ENCODE measurements at regions not wholly inside any gene's neighbourhood (a gene's known extent, or its start where the extent isn't known, plus 50 kb on each side); places are given as distances from the start of the nearest gene placed in this dataset.
"Not testable (repeated sequence)": the region's sequence is repeated elsewhere in the genome, so short reads cannot be mapped to it uniquely, and the experiment has no call there.

GRCh38 chr12:68532887-68533248, 77.8 kb upstream of the RAP1B start:
- H3K36me3 ChIP-seq (ENCODE audit: control insufficient read depth, insufficient read depth, low read length): no peaks in the 10 kb centered on the region
- H3K27ac ChIP-seq (ENCODE audit: low read depth, low read length): no peak overlapping the region
- peaks cover 6% of the 10 kb centered on the region for H3K4me1 ChIP-seq (ENCODE audit: control insufficient read depth, insufficient read depth, low read length)
- no peak overlapping the region for H3K4me3 ChIP-seq (ENCODE audit: low read length)
- no peaks in the 10 kb centered on the region for H3K27me3 ChIP-seq (ENCODE audit: control insufficient read depth, insufficient read depth, low read length)
- H3K9ac ChIP-seq (ENCODE audit: low read length): no peak overlapping the region

DNA sequence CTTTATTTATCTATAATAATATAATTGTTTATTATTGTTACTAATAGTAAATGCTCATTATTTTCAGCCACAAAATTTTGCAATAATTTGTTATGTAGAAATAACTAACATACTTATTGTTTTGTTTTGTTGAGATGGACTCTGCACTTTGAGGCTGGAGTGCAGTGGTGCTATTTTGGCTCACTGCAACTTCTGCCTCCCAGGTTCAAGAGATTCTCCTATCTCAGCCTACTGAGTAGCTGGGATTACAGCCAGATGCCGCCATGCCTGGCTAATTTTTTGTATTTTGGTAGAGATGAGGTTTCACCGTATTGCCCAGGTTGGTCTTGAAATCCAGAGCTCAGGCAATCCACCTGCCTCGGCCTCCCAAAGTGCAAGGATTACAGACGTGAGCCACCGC, 76.6 kb upstream of the RAP1B start:
- Histone ChIP-seq H3K27me3 (ENCODE audit: control insufficient read depth, insufficient read depth, low read length) (no peaks in the 10 kb centered on the region), H3K9ac (ENCODE audit: low read length) (no peak overlapping the region), H3K27ac (ENCODE audit: low read depth, low read length) (no peak overlapping the region), H3K36me3 (ENCODE audit: control insufficient read depth, insufficient read depth, low read length) (no peaks in the 10 kb centered on the region), H3K4me1 (ENCODE audit: control insufficient read depth, insufficient read depth, low read length) (peaks cover 6% of the 10 kb centered on the region), H3K4me3 (ENCODE audit: low read length) (no peak overlapping the region)

DNA sequence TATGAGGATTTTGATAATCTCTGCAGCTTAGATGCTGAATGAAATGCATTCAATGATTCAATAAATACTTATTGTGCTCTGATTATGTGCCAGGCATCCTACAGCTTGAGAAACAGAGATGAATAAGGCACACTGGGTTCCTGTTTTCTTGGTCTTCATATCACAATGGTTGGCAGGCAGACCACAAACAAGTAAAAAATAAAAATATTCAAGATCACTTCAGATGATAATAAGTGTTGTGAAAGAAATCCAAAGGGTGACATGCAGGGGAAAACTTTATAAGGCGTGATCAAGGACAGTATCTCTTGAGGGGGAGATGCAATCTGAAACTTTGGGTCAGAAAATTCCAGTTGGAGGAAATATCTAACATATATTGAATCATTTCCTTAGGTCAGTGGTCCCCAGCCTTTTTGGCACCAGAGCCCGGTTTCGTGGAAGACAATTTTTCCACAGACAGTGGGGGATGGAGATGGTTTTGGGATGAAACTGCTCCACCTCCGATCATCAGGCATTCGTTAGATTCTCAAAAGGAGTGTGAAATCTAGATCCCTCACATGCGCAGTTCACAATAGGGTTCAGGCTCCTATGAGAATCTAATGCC, 73.7 kb upstream of the RAP1B start:
- H3K4me3 ChIP-seq (ENCODE audit: low read length): no peak overlapping the region
- H3K27ac ChIP-seq (ENCODE audit: low read depth, low read length): no peak overlapping the region
- H3K9ac ChIP-seq (ENCODE audit: low read length): no peak overlapping the region
- no peaks in the 10 kb centered on the region for H3K4me1 ChIP-seq (ENCODE audit: control insufficient read depth, insufficient read depth, low read length)
- H3K36me3 ChIP-seq (ENCODE audit: control insufficient read depth, insufficient read depth, low read length): no peaks in the 10 kb centered on the region
- no peaks in the 10 kb centered on the region for H3K27me3 ChIP-seq (ENCODE audit: control insufficient read depth, insufficient read depth, low read length)

DNA sequence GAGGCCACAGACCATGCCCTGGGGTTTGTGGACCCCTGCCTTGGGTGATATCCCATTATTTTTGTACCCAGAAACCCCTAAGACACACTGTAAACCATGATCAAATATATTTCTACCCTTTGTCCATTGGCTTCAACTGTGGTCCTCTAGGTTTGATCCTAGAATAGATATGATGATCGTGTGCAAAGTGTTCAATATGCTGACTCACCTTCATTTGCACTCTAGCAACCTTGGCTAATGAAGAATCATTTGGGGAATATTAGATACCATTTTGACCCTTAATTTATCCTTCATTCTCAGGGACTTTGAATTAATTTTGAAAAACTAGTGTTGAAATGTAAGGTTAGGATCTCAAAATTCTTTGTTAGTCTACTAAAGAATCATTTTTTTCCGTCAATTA, 73.1 kb upstream of the RAP1B start:
- Histone ChIP-seq H3K27ac (ENCODE audit: low read depth, low read length) (no peak overlapping the region), H3K27me3 (ENCODE audit: control insufficient read depth, insufficient read depth, low read length) (no peaks in the 10 kb centered on the region), H3K4me1 (ENCODE audit: control insufficient read depth, insufficient read depth, low read length) (no peaks in the 10 kb centered on the region), H3K4me3 (ENCODE audit: low read length) (no peak overlapping the region), H3K9ac (ENCODE audit: low read length) (no peak overlapping the region), H3K36me3 (ENCODE audit: control insufficient read depth, insufficient read depth, low read length) (no peaks in the 10 kb centered on the region)

DNA sequence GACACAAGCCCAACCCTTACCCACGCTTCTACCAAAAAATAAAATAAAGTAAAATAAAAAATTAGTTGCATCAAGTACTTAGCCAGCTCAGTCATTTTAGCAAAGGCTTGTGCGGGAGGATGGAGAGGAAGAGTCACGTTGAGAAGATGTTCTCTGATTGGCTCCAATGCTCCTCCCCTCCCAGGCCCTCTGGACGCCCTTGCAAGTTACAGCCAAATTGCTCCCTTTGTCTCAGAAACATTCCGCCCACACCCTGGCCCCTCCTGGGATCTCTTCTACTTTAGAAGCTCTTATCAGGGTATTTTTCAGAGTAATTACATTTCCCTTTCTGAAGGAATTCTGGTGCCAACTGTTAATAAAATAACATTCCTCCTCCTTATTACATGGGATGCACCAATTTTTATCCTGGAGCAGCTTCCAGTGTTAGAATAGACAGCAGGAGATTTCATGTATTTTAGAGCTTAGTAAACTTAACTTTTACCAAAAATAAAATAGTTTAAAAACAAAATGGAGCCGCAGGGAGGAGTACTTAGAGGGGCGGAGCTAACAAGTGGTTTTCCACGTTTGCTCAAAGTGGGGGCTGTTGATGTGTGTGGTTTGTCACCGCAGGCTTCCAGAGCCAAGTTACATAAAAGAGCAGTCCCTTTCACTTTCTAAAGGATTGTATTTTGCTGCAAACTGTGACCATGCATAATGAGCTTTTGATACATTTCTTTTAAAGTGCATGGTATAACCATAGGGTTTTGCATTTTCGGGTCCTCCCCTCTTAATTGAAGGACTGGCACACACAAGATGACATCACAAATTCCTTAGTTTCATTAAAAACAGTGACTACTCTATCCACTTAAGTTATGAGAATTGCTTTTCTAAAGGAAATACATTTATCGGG, 71.7 kb upstream of the RAP1B start:
- Histone ChIP-seq H3K27me3 (ENCODE audit: control insufficient read depth, insufficient read depth, low read length) (no peaks in the 10 kb centered on the region), H3K4me3 (ENCODE audit: low read length) (peak overlapping the region; percentile 47), H3K36me3 (ENCODE audit: control insufficient read depth, insufficient read depth, low read length) (no peaks in the 10 kb centered on the region), H3K9ac (ENCODE audit: low read length) (no peak overlapping the region), H3K27ac (ENCODE audit: low read depth, low read length) (peak overlapping the region; percentile 53), H3K4me1 (ENCODE audit: control insufficient read depth, insufficient read depth, low read length) (no peaks in the 10 kb centered on the region)

DNA sequence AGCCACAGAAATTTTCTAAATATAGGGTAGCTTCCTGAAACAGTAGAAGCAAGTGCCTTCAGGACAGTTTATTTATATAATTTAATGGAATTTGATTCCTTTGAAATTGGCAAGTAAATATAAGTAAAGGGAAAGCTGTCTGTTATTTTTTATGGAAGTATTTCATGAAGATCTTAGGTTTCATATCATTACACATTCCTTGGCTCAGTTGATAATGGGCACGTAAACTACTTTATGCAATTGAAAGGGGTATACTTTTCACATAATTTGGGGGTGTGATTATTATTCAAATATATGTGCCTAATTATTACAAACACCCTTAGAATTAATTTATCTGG, 71.1 kb upstream of the RAP1B start:
- H3K9ac ChIP-seq (ENCODE audit: low read length): no peak overlapping the region
- no peaks in the 10 kb centered on the region for H3K36me3 ChIP-seq (ENCODE audit: control insufficient read depth, insufficient read depth, low read length)
- H3K4me3 ChIP-seq (ENCODE audit: low read length): no peak overlapping the region
- H3K27me3 ChIP-seq (ENCODE audit: control insufficient read depth, insufficient read depth, low read length): no peaks in the 10 kb centered on the region
- H3K4me1 ChIP-seq (ENCODE audit: control insufficient read depth, insufficient read depth, low read length): no peaks in the 10 kb centered on the region
- H3K27ac ChIP-seq (ENCODE audit: low read depth, low read length): no peak overlapping the region

- not testable (repeated sequence) for H3K27me3 ChIP-seq (ENCODE audit: control insufficient read depth, insufficient read depth, low read length); H3K4me1 ChIP-seq (ENCODE audit: control insufficient read depth, insufficient read depth, low read length); H3K9ac ChIP-seq (ENCODE audit: low read length); H3K36me3 ChIP-seq (ENCODE audit: control insufficient read depth, insufficient read depth, low read length); H3K27ac ChIP-seq (ENCODE audit: low read depth, low read length); H3K4me3 ChIP-seq (ENCODE audit: low read length)
These were observed 69.9 kb upstream of the RAP1B start for GRCh38 chr12:68540768-68541167.

GRCh38 chr12:68547318-68547717, 63.4 kb upstream of the RAP1B start:
- not testable (repeated sequence) for H3K36me3 ChIP-seq (ENCODE audit: control insufficient read depth, insufficient read depth, low read length); H3K9ac ChIP-seq (ENCODE audit: low read length); H3K4me3 ChIP-seq (ENCODE audit: low read length); H3K27me3 ChIP-seq (ENCODE audit: control insufficient read depth, insufficient read depth, low read length); H3K4me1 ChIP-seq (ENCODE audit: control insufficient read depth, insufficient read depth, low read length); H3K27ac ChIP-seq (ENCODE audit: low read depth, low read length)

DNA sequence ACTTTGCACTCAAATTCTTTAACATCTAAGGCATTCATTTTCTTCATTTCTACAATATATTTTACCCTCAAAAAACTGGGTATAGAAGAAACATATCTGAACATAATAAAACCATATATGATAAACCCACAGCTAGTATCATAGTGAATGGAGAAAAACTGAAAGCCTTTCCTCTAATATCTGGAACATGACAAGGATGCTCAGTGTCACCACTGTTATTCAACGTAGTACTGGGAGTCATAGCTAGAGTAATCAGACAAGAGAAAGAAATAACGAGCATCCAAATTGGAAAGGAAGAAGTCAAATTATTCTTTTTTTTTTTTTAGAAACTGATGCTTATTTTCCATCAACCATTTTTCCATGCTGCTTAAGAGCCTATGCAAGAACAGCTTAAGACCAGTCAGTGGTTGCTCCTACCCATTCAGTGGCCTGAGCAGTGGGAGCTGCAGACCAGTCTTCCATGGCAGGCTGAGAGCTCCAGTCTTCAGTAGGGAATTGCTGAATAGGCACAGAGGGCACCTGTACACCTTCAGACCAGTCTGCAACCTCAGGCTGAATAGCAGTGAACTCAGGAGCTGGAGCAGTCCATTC, 58.0 kb upstream of the RAP1B start:
- not testable (repeated sequence) for H3K27ac ChIP-seq (ENCODE audit: low read depth, low read length); H3K9ac ChIP-seq (ENCODE audit: low read length); H3K27me3 ChIP-seq (ENCODE audit: control insufficient read depth, insufficient read depth, low read length)

GRCh38 chr12:68557011-68557730, 53.5 kb upstream of the RAP1B start:
- Histone ChIP-seq H3K27me3 (ENCODE audit: control insufficient read depth, insufficient read depth, low read length) (no peaks in the 10 kb centered on the region), H3K4me3 (ENCODE audit: low read length) (no peak overlapping the region), H3K9ac (ENCODE audit: low read length) (no peak overlapping the region), H3K4me1 (ENCODE audit: control insufficient read depth, insufficient read depth, low read length) (no peaks in the 10 kb centered on the region), H3K27ac (ENCODE audit: low read depth, low read length) (no peak overlapping the region), H3K36me3 (ENCODE audit: control insufficient read depth, insufficient read depth, low read length) (no peaks in the 10 kb centered on the region)

More for the DNA sequence above, 58.0 kb upstream of the RAP1B start:
- H3K36me3 ChIP-seq (ENCODE audit: control insufficient read depth, insufficient read depth, low read length); H3K4me3 ChIP-seq (ENCODE audit: low read length); H3K4me1 ChIP-seq (ENCODE audit: control insufficient read depth, insufficient read depth, low read length): not testable (repeated sequence)

- Histone ChIP-seq H3K9ac (ENCODE audit: low read length) (no peak overlapping the region), H3K4me1 (ENCODE audit: control insufficient read depth, insufficient read depth, low read length) (no peaks in the 10 kb centered on the region), H3K4me3 (ENCODE audit: low read length) (no peak overlapping the region), H3K27ac (ENCODE audit: low read depth, low read length) (no peak overlapping the region), H3K27me3 (ENCODE audit: control insufficient read depth, insufficient read depth, low read length) (no peaks in the 10 kb centered on the region), H3K36me3 (ENCODE audit: control insufficient read depth, insufficient read depth, low read length) (no peaks in the 10 kb centered on the region)
These were observed 51.5 kb upstream of the RAP1B start for GRCh38 chr12:68559246-68559645.

DNA sequence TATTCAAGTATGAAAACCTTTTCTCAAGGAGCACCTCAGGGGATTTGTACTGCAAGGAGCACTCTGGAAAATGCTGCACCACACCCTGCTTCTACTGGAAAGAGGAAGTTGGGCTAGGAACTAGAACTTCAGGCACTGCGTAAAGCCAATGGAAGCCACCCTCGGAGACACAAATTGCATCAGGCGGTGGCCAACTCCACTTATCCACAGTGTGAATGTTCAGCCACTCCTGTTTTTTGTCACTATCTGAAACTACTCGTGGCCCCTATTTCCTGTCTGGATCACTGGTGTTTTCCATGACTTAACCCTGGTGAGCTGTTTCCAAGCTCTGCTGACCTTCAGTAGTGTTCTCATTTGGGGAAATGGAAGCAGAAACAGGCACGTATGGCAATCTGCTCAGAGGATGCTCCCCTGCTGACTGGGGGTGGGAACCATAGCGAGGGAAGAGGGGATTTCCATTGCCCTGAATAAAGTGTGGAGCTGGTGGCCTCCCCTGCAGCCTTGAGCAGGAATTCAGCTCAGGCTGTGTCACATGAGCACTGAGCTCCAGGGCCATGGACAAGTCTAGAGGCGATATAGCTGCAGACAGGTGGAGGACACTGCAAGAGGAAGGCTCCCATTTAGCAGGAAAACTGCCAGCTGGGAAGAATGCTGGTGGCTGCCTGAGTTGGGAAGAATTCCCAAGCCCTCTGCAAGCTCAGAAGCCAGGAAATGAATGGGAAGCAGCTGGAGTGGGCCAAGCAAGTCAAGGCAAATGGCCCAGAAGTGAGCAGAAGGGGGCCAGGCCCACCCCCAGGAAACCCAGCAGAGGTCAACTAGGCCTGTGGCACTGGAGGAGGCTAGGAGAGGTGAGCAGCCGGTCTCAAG, 50.5 kb upstream of the RAP1B start:
- Histone ChIP-seq H3K27me3 (ENCODE audit: control insufficient read depth, insufficient read depth, low read length) (no peaks in the 10 kb centered on the region), H3K4me1 (ENCODE audit: control insufficient read depth, insufficient read depth, low read length) (no peaks in the 10 kb centered on the region), H3K27ac (ENCODE audit: low read depth, low read length) (no peak overlapping the region), H3K4me3 (ENCODE audit: low read length) (no peak overlapping the region), H3K36me3 (ENCODE audit: control insufficient read depth, insufficient read depth, low read length) (no peaks in the 10 kb centered on the region), H3K9ac (ENCODE audit: low read length) (no peak overlapping the region)
